Fibroblast of lung (primary cell): ENCODE measurements at regions not wholly inside any gene's neighbourhood (a gene's known extent, or its start where the extent isn't known, plus 50 kb on each side); places are given as distances from the start of the nearest gene placed in this dataset.

Source experiments
- DNase-seq, 2 donors: peaks; one replicate each; pipeline versions ENCODE4 v3.0.0 to v3.0.0-alpha.2; 2010; ENCODE audit warnings: low read depth in 2 of 2
- H2AFZ ChIP-seq: 2 replicates; pipeline ENCODE4 v1.5.1; 2012; ENCODE audit warnings: low read length, control low read depth, inconsistent platforms
- H3K27ac ChIP-seq: 2 replicates; pipeline ENCODE4 v1.5.1; 2011; ENCODE audit warnings: low read length, control low read depth; ENCODE audit not compliant: insufficient read depth
- H3K27me3 ChIP-seq: 2 replicates; pipeline ENCODE4 v1.5.1; 2011; ENCODE audit warnings: mild to moderate bottlenecking, low read length; ENCODE audit not compliant: control insufficient read depth, insufficient read depth
- H3K36me3 ChIP-seq: 2 replicates; pipeline ENCODE4 v1.5.1; 2011; ENCODE audit warnings: low read length; ENCODE audit not compliant: control insufficient read depth, insufficient read depth
- H3K4me1 ChIP-seq: 2 replicates; pipeline ENCODE4 v1.5.1; 2011; ENCODE audit warnings: low read length; ENCODE audit not compliant: control insufficient read depth, insufficient read depth; ENCODE audit errors: extremely low read depth
- H3K4me2 ChIP-seq: 2 replicates; pipeline ENCODE4 v1.5.1; 2011; ENCODE audit warnings: low read length, control low read depth; ENCODE audit not compliant: insufficient read depth; ENCODE audit errors: extremely low read depth
- H3K4me3 ChIP-seq, 4 experiments: fragments of 200-600 bp in 1 of 4; sonication (generic) in 1 of 4; replicated peaks in 1 of 4; 2 replicates each; pipeline ENCODE4 v1.5.1; 2011 to 2016; ENCODE audit warnings: low read length in 4 of 4, low read depth in 3 of 4, mild to moderate bottlenecking in 3 of 4, control low read depth in 2 of 4, inconsistent platforms in 1 of 4, mixed read lengths in 1 of 4; ENCODE audit not compliant: insufficient read depth in 1 of 4; ENCODE audit errors: control extremely low read depth in 1 of 4
- H3K79me2 ChIP-seq: 2 replicates; pipeline ENCODE4 v1.5.1; 2012; ENCODE audit warnings: mild to moderate bottlenecking, low read length, inconsistent platforms; ENCODE audit not compliant: control insufficient read depth, insufficient read depth
- H3K9ac ChIP-seq: 2 replicates; pipeline ENCODE4 v1.5.1; 2011; ENCODE audit warnings: mild to moderate bottlenecking, low read length, control low read depth; ENCODE audit not compliant: insufficient read depth
- H3K9me3 ChIP-seq: 2 replicates; pipeline ENCODE4 v1.5.1; 2012; ENCODE audit warnings: low read depth, low read length; ENCODE audit not compliant: control insufficient read depth, insufficient read depth
- H4K20me1 ChIP-seq: 2 replicates; pipeline ENCODE4 v1.5.1; 2011; ENCODE audit warnings: low read length; ENCODE audit not compliant: control insufficient read depth, insufficient read depth; ENCODE audit errors: extremely low read depth
- EZH2 ChIP-seq: IDR thresholded peaks from 2 replicates; pipeline ENCODE4 v1.5.1; 2012; ENCODE audit warnings: low read length, control low read depth, mild to moderate bottlenecking; ENCODE audit errors: missing control alignments
- TF ChIP-seq, protein P1 (sequence below), 2 donors: IDR thresholded peaks in 1 of 2; conservative IDR thresholded peaks in 1 of 2; 1 replicate in 1 of 2; 2 replicates in 1 of 2; pipeline ENCODE4 v1.5.1; 2011 to 2012; ENCODE audit warnings: low read length in 2 of 2, control low read depth in 1 of 2, inconsistent platforms in 1 of 2, low read depth in 1 of 2, mild to moderate bottlenecking in 1 of 2

DNA sequence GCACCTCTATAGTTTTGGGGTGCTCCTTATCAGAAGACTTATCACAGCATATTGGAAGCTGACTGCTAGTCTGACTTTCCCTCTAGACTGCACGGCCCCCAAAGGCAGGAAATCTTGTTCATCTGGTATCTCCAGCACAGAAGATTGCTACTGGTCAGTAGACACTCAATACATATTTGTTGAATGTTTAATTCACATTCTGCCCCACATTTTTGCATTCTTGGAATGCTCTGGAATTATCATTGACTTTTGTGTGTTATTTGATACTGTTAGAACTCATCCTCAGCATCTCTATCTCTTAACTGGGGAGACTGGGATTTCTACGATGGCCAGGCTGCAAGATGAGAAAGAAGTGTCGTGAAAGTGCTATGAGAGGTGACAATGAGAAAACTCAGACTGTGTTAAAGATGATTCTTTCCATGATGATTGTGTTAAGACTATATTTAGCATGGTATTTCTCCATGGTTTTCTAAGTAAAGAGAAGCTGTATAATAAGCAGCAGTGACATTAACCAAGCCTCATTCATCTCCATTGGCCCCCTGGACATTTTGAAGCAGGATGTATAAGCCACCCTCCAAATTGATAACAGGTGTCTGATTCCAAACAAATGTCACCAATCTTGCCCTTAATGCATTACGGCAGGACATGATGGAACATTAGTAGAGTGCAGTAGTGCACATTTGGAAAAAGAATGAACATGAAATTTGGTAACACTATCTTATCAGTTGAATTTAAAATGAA is 440.9 kb downstream of the RFC3 start:
- Histone ChIP-seq H3K4me2 (no peak overlapping the region), H3K9me3 (no peaks in the 10 kb centered on the region), H3K9ac (no peak overlapping the region), H3K4me1 (no peaks in the 10 kb centered on the region), H4K20me1 (no peaks in the 10 kb centered on the region), H3K27me3 (no peaks in the 10 kb centered on the region), H3K79me2 (no peaks in the 10 kb centered on the region), H3K36me3 (no peaks in the 10 kb centered on the region), H2AFZ (no peak overlapping the region), H3K27ac (no peak overlapping the region), H3K4me3 (no peak overlapping the region)
- DNase-seq, result peak in 1 of 2 donors; percentile 27
- TF ChIP-seq, protein P1, sequence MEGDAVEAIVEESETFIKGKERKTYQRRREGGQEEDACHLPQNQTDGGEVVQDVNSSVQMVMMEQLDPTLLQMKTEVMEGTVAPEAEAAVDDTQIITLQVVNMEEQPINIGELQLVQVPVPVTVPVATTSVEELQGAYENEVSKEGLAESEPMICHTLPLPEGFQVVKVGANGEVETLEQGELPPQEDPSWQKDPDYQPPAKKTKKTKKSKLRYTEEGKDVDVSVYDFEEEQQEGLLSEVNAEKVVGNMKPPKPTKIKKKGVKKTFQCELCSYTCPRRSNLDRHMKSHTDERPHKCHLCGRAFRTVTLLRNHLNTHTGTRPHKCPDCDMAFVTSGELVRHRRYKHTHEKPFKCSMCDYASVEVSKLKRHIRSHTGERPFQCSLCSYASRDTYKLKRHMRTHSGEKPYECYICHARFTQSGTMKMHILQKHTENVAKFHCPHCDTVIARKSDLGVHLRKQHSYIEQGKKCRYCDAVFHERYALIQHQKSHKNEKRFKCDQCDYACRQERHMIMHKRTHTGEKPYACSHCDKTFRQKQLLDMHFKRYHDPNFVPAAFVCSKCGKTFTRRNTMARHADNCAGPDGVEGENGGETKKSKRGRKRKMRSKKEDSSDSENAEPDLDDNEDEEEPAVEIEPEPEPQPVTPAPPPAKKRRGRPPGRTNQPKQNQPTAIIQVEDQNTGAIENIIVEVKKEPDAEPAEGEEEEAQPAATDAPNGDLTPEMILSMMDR (conservative IDR thresholded peaks at IDR 0.05 in 1 of 2, IDR thresholded peaks at IDR 0.05 in 1 of 2; ENCODE audit: low read depth in 1 of 2, low read length in 2 of 2), result no peak
- TF ChIP-seq EZH2, result no peak

DNA sequence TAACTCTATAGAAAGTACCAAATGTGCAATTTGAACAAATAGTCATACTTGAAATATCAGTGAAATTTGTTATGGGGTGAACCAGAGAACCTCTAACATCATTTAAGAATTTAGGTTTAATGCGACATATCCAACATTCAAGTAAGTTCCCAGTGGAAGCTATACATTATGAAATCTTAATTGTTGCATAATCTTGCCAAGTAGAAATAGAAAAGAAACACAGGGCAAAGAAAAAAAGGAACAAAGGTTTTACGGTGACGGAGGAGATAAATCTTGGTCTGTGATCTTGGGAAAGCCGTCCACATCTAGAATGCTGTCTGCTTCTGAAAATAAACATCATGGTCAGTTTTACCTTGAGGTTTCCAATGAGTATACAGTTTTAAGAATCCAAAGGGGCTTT is 445.7 kb downstream of the RFC3 start:
- TF ChIP-seq, protein P1 (conservative IDR thresholded peaks at IDR 0.05 in 1 of 2, IDR thresholded peaks at IDR 0.05 in 1 of 2; ENCODE audit: low read depth in 1 of 2, low read length in 2 of 2), result no peak
- TF ChIP-seq EZH2, result no peak
- Histone ChIP-seq H3K27me3 (no peaks in the 10 kb centered on the region), H3K9me3 (no peaks in the 10 kb centered on the region), H4K20me1 (no peaks in the 10 kb centered on the region), H3K27ac (no peak overlapping the region), H3K79me2 (no peaks in the 10 kb centered on the region), H2AFZ (no peak overlapping the region), H3K4me1 (no peaks in the 10 kb centered on the region), H3K4me2 (no peak overlapping the region), H3K36me3 (no peaks in the 10 kb centered on the region), H3K4me3 (no peak overlapping the region), H3K9ac (no peak overlapping the region)
- no peak for DNase-seq

DNA sequence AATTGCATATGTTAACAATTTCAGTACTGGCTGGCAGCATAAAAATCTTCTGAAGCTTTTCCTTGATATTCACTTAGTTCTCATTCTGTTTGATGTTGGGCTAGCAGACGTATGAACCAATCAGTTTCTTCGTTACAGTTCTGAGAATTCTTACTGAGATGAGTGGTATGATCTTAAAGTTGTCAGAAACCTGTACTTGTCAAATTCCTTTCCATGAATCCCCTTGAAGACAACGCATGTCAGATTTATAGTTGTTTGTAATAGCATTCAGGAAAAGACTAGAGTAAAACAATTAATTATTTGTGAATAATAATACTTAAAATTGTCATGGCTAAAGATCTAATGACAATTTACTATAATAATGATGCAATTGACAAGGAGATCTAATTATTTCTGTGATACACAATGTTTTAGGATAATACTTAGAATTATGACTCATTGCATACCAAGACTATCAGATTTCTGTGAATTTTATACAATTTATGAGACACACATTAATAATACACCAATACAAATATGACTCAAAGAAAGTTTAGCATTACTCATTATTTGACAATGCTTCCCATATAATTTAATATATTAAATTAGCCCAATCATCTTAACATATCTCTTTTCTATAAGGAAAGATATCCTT is 447.2 kb downstream of the RFC3 start:
- Histone ChIP-seq H2AFZ (no peak overlapping the region), H3K4me1 (no peaks in the 10 kb centered on the region), H3K79me2 (no peaks in the 10 kb centered on the region), H4K20me1 (no peaks in the 10 kb centered on the region), H3K36me3 (no peaks in the 10 kb centered on the region), H3K4me2 (no peak overlapping the region), H3K4me3 (no peak overlapping the region), H3K9ac (no peak overlapping the region), H3K9me3 (no peaks in the 10 kb centered on the region), H3K27me3 (no peaks in the 10 kb centered on the region), H3K27ac (no peak overlapping the region)
- peak; percentile 6 to 7 for DNase-seq
- TF ChIP-seq, protein P1 (conservative IDR thresholded peaks at IDR 0.05 in 1 of 2, IDR thresholded peaks at IDR 0.05 in 1 of 2; ENCODE audit: low read depth in 1 of 2, low read length in 2 of 2), result no peak
